HFFc6 (cell line): ENCODE measurements at regions not wholly inside any gene's neighbourhood (a gene's known extent, or its start where the extent isn't known, plus 50 kb on each side); places are given as distances from the start of the nearest gene placed in this dataset.
A peak's percentile ranks its signal among the peaks of the same experiment; 100 is the strongest.

Experiments
- DNase-seq: peaks from one replicate; pipeline ENCODE4 v3.0.0-alpha.2; 2018
- H3K27ac Mint-ChIP-seq: 2 replicates; pipeline ENCODE4 v1.8.0; 2020; ENCODE audit warnings: mild to moderate bottlenecking, mixed read lengths
- H3K27me3 Mint-ChIP-seq: 2 replicates; pipeline ENCODE4 v1.8.0; 2021; ENCODE audit warnings: mild to moderate bottlenecking, moderate library complexity, mixed read lengths; ENCODE audit not compliant: insufficient read depth
- H3K36me3 Mint-ChIP-seq: 2 replicates; pipeline ENCODE4 v1.8.0; 2021; ENCODE audit warnings: low read depth, mixed read lengths
- H3K4me1 Mint-ChIP-seq: 2 replicates; pipeline ENCODE4 v1.8.0; 2020; ENCODE audit warnings: low read depth, mixed read lengths
- H3K4me3 Mint-ChIP-seq: 2 replicates; pipeline ENCODE4 v1.8.0; 2020; ENCODE audit warnings: mild to moderate bottlenecking, moderate library complexity, mixed read lengths
- H3K9me3 Mint-ChIP-seq: 2 replicates; pipeline ENCODE4 v1.8.0; 2020; ENCODE audit warnings: mild to moderate bottlenecking, mixed read lengths
- CTCF ChIP-seq: fragments of 200-600 bp; sonication (generic); IDR thresholded peaks from 2 replicates; pipeline ENCODE4 v1.5.0; 2021; ENCODE audit warnings: antibody characterized with exemption, mild to moderate bottlenecking

GRCh38 chr2:238971318-238972145 lies 123.6 kb downstream of the TWIST2 start:
- DNase-seq = no peak
- H3K4me3 Mint-ChIP-seq = no peak overlapping the region
- H3K9me3 Mint-ChIP-seq = no peaks in the 10 kb centered on the region
- TF ChIP-seq CTCF = no peak
- peaks cover 48% of the 10 kb centered on the region for H3K4me1 Mint-ChIP-seq
- no peaks in the 10 kb centered on the region; the same call in 1 of the 2 replicates for H3K36me3 Mint-ChIP-seq
- H3K27me3 Mint-ChIP-seq = peaks cover 2% of the 10 kb centered on the region
- 0 out of 2 replicates have a peak overlapping the region, but pooled peaks have one; percentile 5 for H3K27ac Mint-ChIP-seq

- H3K9me3 Mint-ChIP-seq = no peaks in the 10 kb centered on the region
- H3K27ac Mint-ChIP-seq = no peak overlapping the region
- no peak for TF ChIP-seq CTCF
- H3K27me3 Mint-ChIP-seq = peaks cover 2% of the 10 kb centered on the region
- DNase-seq = no peak
- H3K4me3 Mint-ChIP-seq = no peak overlapping the region
- no peaks in the 10 kb centered on the region; the same call in 1 of the 2 replicates for H3K36me3 Mint-ChIP-seq
- H3K4me1 Mint-ChIP-seq = peaks cover 48% of the 10 kb centered on the region
Observed at GRCh38 chr2:238972146-238972445, 124.2 kb downstream of the TWIST2 start.

- Mint-ChIP-seq H3K27ac (peak overlapping the region; percentile 38), H3K36me3 (no peaks in the 10 kb centered on the region; the same call in 1 of the 2 replicates), H3K27me3 (no peaks in the 10 kb centered on the region; the same call in 1 of the 2 replicates), H3K4me3 (peak overlapping the region; percentile 66), H3K4me1 (peaks cover 49% of the 10 kb centered on the region), H3K9me3 (no peaks in the 10 kb centered on the region)
- no peak for TF ChIP-seq CTCF
- peak; percentile 52 for DNase-seq
Observed at GRCh38 chr2:238973038-238973739, 125.3 kb downstream of the TWIST2 start.

GRCh38 chr2:238974081-238974480 lies 126.2 kb downstream of the TWIST2 start:
- TF ChIP-seq CTCF = no peak
- DNase-seq = peak; percentile 62
- Mint-ChIP-seq H3K27ac (peak overlapping the region; percentile 74), H3K27me3 (no peaks in the 10 kb centered on the region; the same call in 1 of the 2 replicates), H3K9me3 (no peaks in the 10 kb centered on the region), H3K4me3 (peak overlapping the region; percentile 66), H3K36me3 (no peaks in the 10 kb centered on the region; the same call in 1 of the 2 replicates), H3K4me1 (peaks cover 57% of the 10 kb centered on the region)

- Mint-ChIP-seq H3K36me3 (peaks cover 5% of the 10 kb centered on the region), H3K27ac (peak overlapping the region; percentile 74), H3K4me1 (peaks cover 60% of the 10 kb centered on the region), H3K27me3 (no peaks in the 10 kb centered on the region; the same call in 1 of the 2 replicates), H3K4me3 (peak overlapping the region; percentile 66), H3K9me3 (peaks cover 4% of the 10 kb centered on the region)
- peak; percentile 89 for DNase-seq
- TF ChIP-seq CTCF = peak; percentile 77
Observed at GRCh38 chr2:238974501-238975166, 126.7 kb downstream of the TWIST2 start.
